Liver (tissue), 3 donors: ENCODE measurements at regions not wholly inside any gene's neighbourhood (a gene's known extent, or its start where the extent isn't known, plus 50 kb on each side); places are given as distances from the start of the nearest gene placed in this dataset.

Experiments used
- CTCF ChIP-seq: fragments of 150-350 bp; IDR thresholded peaks from 2 replicates; pipeline ENCODE4 v1.5.1; 2017; ENCODE audit warnings: improper control_type of control experiment, low read depth, low read length; ENCODE audit not compliant: missing input control
- EGR1 ChIP-seq, 2 donors: IDR thresholded peaks; 2 replicates each; pipeline ENCODE4 v1.6.1; 2016 to 2018; ENCODE audit warnings: antibody characterized with exemption in 2 of 2, low read depth in 2 of 2
- YY1 ChIP-seq: IDR thresholded peaks from 2 replicates; pipeline ENCODE4 v1.6.1; 2016; ENCODE audit warnings: antibody characterized with exemption, mild to moderate bottlenecking
- donor health status: healthy.
- donor health status: healthy.

DNA sequence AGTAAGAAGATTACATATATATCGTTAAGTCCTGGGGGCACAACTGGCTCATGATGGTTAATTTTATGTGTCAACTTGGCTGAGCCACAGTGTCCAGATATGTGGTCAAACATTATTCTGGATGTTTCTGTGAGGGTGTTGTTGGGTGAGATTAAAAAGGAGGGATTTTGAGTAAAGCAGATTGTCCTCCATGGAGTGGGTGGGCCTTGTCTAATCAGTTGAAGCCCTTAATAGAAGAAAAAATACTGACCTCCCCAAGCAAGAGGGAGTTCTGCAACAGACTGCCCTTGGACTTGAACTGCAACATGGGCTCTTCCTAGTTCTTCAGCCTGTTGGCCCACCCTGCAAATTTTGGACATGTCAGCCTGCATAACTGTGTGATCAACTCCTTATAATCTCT lies 311.6 kb downstream of the RPS6KC1 start:
- TF ChIP-seq CTCF (no peak), YY1 (no peak), EGR1 (IDR thresholded peaks at IDR 0.05; ENCODE audit: low read depth in 2 of 2) (no peak)
